ENCODE measurements at regions not wholly inside any gene's neighbourhood (a gene's known extent, or its start where the extent isn't known, plus 50 kb on each side); places are given as distances from the start of the nearest gene placed in this dataset.
"Not testable (repeated sequence)": the region's sequence is repeated elsewhere in the genome, so short reads cannot be mapped to it uniquely, and the experiment has no call there.

DNA sequence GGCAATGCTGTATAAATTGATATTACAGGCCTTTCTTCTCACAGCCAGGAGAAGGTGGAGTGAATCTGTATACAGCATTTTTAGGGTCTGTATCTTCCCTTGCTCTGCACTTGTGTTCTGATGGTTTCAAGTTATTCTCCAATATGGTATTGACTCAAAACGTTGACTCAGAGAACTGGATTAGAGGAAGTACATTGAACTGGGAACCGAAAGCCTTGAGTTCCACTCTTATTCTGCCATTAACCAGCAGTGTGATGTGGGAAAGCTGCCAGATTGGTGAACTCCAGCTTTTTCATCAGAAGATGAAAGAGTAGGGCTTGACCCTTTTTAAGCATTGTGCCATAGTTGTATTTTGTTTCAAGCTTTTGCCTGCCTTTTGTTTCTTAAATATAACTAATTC, 167.7 kb downstream of the SPRY2 start:
- peak; percentile 85 to 96 (median 91) for DNase-seq

- DNase-seq: peak in 1 of 4 experiments; percentile 39
Observed at GRCh38 chr13:80171096-80171495, 169.8 kb downstream of the SPRY2 start.

- DNase-seq: peak; percentile 66 to 97 (median 82)
Observed at GRCh38 chr13:80168089-80168850, 172.7 kb downstream of the SPRY2 start.

DNA sequence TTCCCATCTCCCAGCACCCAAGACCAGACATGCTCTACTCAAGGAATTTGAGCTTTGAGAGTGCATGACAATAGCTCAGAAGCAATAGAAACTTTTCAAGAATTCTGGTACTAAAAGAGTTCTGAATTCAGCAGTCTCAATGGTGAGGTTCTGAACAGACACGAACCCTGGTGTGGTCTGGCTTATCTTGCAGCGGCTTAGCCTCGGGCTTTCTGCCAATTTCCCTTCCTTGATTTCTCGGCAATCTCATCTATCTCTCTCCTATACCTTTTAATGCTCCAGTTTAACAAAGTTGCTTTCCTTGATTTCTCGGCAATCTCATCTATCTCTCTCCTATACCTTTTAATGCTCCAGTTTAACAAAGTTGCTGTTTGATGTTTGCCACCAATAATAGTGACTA, 174.6 kb downstream of the SPRY2 start:
- DNase-seq: no peak

GRCh38 chr13:80164462-80164861, 176.5 kb downstream of the SPRY2 start:
- no peak for DNase-seq

DNA sequence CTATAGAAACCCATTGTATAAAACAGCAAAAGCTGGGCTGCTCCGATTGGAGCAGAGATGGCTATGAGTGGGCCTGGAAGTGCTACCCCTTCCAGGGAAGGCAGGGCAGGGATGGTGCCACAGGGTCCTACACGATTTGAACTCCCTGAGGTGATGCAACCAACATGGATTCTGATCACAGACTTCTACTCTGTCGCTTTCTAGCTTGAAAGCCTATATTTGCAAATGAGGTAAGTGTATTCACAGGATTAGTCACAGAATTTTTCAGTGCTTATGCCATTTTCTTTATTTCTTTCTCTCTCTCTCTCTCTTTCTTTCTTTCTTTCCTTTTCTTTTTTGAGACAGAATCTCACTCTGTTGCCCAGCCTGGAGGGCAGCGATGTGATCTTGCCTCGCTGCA, 179.0 kb downstream of the SPRY2 start:
- no peak for DNase-seq

- peak; percentile 6 to 65 (median 40) for DNase-seq
Observed at GRCh38 chr13:80161219-80161618, 179.7 kb downstream of the SPRY2 start.

GRCh38 chr13:80160110-80160509, 180.8 kb downstream of the SPRY2 start:
- no peak for DNase-seq

GRCh38 chr13:80157261-80157932, 183.5 kb downstream of the SPRY2 start:
- no peak for DNase-seq

DNA sequence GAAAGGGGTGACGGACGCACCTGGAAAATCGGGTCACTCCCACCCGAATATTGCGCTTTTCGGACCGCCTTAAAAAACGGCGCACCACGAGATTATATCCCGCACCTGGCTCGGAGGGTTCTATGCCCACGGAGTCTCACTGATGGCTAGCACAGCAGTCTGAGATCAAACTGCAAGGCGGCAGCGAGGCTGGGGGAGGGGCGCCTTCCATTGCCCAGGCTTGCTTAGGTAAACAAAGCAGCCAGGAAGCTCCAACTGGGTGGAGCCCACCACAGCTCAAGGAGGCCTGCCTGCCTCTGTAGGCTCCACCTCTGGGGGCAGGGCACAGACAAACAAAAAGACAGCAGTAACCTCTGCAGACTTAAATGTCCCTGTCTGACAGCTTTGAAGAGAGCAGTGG, 188.8 kb downstream of the SPRY2 start:
- DNase-seq: not testable (repeated sequence)

DNA sequence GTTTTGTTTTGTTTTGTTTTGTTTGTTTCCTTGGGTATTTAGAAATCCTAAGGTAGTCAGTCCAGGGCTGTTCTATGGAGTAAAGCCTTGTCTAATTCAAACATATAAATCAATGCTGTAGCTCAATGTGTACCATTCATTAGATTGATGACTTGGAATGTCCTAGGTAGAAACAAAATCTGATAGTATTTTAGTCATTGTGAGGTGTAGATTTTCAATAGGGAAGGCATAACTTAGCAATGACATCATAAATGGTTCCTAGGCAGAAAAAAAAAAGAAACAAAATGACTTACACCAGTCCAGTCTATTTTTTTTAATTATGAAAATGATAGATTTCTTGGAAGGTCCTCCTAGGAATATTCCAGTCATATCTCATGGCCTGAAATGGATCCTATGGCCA, 189.9 kb downstream of the SPRY2 start:
- DNase-seq: no peak

DNA sequence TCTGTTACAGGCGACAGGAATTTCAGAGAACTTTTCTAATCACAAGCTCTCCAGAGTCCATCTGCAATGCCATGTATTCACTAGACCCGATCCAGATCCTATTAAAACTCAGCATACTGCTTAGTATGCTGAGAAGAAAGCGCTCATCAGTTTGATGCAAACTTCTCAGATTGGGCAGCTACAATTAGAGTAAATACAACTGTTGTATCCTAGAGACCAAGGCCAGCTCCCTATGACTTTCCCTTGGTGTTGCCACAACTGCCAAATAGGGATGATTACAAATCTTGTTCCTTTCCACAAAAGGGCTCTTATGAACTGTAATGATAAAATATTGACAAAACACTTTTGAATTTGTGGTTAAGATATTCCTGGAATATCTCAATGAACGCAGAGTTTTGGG, 191.2 kb downstream of the SPRY2 start:
- DNase-seq: no peak

- no peak for DNase-seq
Observed at GRCh38 chr13:80145171-80145690, 195.7 kb downstream of the SPRY2 start.

DNA sequence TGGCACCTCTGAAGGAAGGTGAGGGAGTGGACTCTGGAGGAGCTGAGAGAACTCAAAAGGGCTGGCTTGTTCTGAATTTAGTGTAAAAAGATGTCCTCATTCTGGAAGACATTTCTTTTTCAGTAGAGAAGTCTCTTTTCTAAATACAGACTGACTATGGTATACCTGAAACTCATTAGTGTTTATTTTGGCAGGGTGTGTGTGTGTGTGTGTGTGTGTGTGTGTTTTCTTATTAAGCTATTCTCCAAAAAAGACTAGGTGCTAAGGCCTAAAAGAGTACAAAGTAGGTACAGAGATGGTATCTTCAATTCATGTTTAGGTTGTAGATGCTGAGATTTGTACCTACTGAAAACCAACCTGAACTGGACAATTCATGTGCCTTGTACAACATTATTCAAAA, 196.4 kb downstream of the SPRY2 start:
- DNase-seq: no peak

GRCh38 chr13:80141123-80141849, 199.6 kb downstream of the SPRY2 start:
- DNase-seq: no peak

DNA sequence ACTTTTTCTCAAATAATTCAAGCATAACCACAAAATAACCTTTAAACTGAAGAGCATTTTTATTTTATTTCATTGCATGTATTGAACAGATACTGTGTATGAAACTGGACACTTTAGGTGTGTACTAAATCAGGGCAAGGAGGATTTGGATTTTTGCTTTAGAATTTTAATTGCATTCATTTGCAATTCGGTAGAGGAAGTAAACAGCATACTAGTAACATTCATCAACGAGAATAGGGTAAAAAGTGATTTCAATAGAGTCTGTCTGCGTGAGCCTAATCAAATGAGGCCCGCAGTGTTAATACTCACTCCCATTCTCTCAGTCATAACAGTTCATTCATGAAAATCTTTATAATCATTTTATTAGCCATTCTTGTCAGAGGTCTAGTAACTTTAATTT, 200.2 kb downstream of the SPRY2 start:
- DNase-seq: no peak

DNA sequence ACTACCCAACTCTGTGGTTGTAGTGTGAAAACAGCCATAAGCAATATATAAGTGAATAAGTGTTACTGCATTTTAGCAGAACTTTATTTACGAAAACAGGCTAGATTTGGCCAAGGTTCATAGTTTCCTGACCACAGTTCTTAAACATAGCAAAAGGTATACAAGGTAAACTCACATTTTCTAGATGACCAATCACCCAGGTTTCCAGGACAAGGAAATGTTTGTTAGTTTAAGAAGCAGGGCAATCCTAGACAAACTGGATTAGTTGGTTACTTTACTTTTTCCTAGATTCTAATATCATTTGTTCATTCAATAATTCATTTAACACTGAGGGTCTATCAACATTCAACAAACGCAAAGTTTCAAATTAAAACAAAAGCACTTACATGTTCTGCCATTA, 201.7 kb downstream of the SPRY2 start:
- no peak for DNase-seq

GRCh38 chr13:80137994-80138393, 202.9 kb downstream of the SPRY2 start:
- no peak for DNase-seq

GRCh38 chr13:80134346-80134745, 206.6 kb downstream of the SPRY2 start:
- DNase-seq: no peak

DNA sequence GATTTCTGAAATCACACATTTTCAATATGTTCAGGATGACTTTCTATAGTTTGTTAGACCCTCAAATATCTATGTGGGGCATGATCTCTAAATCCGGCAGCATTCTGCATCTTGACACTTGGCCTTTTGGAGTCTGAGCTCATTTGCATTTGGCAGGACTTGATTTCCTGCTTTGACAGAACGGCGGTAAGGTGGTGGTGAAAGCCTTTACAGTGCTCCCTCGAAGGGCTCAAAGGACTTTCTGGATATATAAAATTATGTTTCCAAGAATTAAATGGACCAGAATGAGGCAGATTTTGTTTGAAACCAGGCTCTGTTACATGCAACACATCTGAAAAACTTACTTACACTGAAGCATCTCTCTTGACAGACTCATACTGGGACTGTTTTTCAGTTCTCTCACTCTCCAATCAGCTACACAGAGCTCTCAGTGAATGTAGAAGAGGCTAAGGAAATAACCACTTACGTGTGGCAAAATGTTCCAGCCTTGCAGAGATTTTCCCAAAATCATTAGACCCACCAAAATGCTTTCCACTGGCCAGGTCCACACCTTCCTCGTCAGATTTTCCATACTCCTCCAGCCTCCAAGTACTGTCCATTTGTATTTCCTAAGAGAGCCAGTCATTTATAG, 207.2 kb downstream of the SPRY2 start:
- peak in 2 of 4 experiments; percentile 19 to 23 for DNase-seq

GRCh38 chr13:80132741-80133601, 208.0 kb downstream of the SPRY2 start:
- peak; percentile 65 to 85 (median 80) for DNase-seq

- DNase-seq: peak; percentile 85 to 94 (median 92)
Observed at GRCh38 chr13:80131204-80131603, 209.7 kb downstream of the SPRY2 start.
